ENCODE measurements at regions not wholly inside any gene's neighbourhood (a gene's known extent, or its start where the extent isn't known, plus 50 kb on each side); places are given as distances from the start of the nearest gene placed in this dataset.
"Not testable (repeated sequence)": the region's sequence is repeated elsewhere in the genome, so short reads cannot be mapped to it uniquely, and the experiment has no call there.

DNA sequence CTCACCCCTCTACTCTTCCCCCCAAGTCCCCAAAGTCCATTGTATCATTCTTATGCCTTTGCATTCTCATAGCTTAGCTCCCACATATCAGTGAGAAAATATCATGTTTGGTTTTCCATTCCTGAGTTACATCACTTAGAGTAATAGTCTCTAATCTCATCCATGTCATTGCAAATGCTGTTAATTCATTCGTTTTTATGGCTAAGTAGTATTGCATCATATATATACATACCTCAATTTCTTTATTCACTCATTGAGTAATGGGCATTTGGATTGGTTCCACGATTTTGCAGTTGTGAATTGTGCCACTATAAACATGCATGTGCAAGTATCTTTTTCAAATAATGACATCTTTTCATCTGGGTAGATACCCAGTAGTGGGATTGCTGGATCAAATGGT lies 596.3 kb upstream of the RBFOX1 start:
- DNase-seq (ENCODE audit: low read depth in 1 of 2, low spot score in 1 of 2), result not testable (repeated sequence)

DNA sequence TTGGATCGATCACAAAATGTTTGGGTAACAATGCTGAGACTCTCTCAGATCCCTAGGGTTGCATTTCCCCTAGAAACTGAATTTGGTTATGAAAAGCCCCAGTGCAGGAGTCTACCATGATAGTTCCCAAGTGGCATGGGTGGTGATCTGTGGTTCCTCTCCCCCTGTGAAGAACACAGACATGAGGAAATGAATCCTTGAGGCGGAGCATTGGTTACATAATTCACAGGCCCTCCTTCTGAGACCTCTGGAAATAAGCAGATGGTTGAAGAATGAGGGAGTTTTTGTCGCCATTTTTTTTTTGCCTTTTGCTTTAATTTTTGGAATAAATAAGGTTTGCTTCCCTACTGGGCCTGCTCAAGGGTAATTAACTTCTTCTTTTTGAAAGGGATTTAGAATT lies 597.0 kb upstream of the RBFOX1 start:
- DNase-seq (ENCODE audit: low read depth in 1 of 2, low spot score in 1 of 2), result no peak

DNA sequence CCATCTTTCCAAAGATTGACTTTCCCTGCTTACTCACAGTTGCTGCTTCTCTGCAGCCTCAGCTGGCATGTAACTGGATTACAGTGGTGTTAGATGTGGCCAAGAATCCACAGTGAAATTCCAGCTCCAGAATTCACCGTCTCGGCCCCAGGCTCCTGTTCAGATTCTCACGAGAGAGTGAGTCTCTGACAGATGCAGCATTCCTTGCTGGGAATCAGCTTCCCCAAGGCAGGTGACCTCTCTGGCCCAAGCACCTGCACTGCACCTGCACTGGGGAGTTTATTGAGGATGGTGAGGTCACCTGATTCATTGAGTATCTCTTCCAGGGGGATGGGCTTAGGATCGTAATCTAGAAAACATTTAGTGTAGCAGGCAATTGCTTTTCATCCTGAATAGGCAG lies 600.5 kb upstream of the RBFOX1 start:
- no peak for DNase-seq (ENCODE audit: low read depth in 1 of 2, low spot score in 1 of 2)

DNA sequence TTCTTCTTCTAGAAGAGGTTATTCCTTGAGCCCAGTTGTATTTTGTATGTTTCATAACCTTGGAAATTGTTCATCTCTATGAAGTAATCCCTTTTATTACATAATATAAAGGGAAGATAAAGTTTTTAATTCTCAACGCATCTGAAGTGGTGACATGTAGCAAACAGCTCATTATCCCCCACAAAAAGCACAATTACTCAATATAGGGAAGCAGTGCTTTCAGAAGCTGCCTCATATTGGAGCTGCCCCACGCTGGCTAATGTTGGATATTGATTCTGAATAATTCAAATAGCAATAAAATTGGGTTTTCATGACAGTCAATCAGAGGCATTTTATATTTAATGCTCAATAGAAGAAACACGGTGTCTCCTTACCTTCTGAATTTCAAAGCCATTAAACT lies 604.3 kb upstream of the RBFOX1 start:
- no peak for DNase-seq (ENCODE audit: low read depth in 1 of 2, low spot score in 1 of 2)

DNA sequence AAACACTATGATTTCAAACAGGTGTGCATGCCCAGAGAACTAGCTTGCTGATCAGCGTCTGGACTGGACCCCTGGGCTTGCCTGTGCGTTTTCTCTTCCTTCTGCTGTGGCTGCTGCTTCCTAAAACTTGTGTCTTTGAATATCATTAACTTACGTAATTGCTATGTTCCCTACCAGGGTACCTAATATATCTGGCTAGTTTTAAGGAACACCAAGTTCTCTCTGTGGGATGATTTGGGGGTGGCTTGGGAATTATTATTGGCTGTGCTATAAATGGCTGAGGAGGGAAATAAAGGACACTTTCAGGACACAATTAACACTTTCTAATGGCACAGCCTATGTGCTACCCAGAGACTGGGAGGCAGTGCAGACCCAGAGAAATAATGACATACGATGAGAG lies 606.0 kb upstream of the RBFOX1 start:
- no peak for DNase-seq (ENCODE audit: low read depth in 1 of 2, low spot score in 1 of 2)

DNA sequence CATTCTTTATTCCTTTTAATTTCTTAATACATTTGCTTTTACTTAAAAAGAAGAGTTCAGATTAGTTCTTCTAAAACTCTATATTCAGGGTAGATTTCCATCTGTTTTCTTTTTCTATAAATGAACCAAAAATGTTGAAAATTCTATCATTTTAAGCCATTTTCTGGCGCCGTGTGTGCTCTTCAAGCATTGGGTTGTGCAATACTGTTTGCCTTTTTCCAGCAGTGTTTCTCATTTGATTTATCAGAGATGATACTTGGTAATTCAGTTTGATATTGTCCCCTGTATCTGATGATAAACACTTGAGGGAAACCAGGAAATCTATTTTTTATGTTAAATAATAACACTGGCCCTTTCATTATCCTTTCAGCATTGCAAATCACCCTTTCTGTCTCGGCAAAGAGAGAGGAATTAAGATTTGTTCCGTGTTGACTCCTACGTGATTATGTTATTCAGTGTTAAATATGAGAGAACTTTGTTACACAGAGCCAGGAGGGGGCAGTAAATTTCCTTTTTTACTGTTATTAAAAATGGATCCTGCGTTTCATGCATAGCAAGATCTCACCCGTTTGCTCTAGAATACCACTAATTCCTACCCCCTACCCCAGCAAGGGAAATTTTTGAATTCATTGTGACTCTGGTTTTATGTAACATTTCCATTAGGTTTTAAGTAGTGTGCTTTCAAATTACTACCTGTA lies 606.9 kb upstream of the RBFOX1 start:
- DNase-seq (ENCODE audit: low read depth in 1 of 2, low spot score in 1 of 2), result no peak

DNA sequence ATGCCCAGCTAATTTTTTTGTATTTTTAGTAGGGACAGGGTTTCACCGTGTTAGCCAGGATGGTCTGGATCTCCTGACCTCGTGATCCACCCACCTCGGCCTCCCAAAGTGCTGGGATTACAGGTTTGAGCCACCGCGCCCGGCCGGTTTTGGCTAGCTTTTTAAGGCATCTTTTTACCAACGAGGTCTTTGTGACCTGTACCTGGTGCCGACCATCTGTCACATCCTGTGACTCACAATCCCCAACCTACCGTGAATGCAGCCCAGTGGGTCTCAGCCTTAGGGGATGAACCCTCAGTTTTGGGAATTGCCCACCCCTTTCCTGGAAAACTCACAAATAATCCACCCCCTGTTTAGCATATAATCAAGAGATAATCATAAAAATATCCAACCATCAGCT lies 607.4 kb upstream of the RBFOX1 start:
- not testable (repeated sequence) for DNase-seq (ENCODE audit: low read depth in 1 of 2, low spot score in 1 of 2)

DNA sequence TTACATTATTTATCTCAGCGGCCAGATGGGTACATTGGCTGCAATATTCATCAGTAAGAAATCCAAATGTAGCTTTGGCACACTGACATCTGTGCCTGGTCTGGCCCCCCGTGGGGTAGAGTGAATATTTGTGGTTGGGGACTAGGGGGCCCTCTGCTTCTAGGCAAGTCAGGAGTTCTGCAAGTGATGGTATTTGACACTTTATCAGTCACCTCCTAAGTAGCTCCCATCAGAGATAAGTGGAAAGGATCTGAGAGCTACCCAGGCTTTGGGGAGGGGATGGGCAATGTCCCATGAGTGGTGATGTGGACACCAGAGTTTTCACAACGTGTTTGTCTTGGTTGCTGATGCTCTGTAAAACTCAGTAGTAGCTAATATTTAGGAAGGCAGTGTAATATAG lies 609.9 kb upstream of the RBFOX1 start:
- no peak for DNase-seq (ENCODE audit: low read depth in 1 of 2, low spot score in 1 of 2)

DNA sequence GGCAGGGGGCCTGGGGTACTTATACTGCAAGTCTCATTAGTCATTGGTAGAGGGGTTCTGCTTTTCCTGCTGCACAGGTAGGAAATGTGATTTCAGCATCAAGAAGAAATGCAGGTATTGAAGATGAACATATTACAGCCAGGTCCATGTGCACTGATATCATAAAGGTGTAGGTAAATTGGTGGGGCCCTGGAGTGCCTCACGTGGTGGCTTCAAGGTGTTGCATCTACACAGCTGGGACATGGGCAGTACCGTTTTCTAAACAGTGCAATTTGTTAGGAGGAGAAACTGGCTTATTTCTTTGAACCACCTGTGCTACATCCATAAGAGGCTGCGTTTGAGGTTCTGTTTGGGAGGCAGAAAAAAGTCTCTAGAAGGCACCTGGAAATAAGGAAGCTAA lies 618.1 kb upstream of the RBFOX1 start:
- no peak for DNase-seq (ENCODE audit: low read depth in 1 of 2, low spot score in 1 of 2)

DNA sequence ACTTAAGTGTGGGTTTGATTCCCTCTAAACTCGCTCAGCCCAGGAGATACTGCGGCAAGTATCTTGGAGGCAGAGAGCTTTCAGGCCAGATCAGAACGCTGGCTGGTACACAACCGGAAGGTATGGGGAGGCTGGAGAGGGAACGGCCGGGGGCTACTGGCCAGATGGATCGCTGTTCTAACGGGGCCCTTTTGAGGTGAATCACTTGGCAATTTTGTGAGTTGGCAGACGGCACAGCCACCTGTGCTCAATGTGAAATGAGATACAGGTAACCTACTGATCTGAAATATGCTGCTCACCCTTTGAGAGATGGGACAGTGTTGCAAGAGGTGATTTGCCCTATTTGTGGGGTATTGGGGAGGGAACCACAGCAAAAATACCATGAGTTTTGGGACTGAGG lies 622.9 kb upstream of the RBFOX1 start:
- DNase-seq (ENCODE audit: low read depth in 1 of 2, low spot score in 1 of 2), result no peak

DNA sequence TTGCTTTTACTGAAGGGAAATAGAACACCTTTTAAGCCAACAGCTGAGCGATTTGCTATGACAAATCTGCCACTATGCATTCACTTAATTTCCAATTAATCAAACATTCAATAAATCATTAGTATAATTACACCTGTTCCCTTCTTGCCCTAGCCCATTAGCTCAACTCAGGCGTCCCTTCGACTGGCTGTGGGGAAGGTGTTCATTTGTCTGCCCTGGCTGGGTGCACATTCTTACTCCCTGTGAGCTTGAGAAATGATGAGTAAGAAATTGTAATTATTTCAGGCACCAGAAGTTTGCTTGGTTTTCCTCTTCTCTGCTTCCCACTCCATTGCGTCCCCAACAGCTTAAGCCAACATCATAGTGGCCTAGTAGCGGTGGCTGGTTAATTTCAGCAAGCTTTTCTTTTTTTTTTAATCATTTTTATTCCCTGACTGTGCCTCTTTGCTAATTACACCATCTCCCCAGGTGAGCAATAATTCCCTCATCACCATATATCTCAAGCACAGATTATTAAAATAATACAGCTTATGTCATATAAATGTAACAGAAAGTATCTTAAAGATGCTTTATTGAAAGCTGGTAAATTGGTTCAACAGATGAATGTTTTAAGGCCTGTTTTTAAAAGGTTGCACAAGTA lies 623.9 kb upstream of the RBFOX1 start:
- DNase-seq (ENCODE audit: low read depth in 1 of 2, low spot score in 1 of 2), result no peak

DNA sequence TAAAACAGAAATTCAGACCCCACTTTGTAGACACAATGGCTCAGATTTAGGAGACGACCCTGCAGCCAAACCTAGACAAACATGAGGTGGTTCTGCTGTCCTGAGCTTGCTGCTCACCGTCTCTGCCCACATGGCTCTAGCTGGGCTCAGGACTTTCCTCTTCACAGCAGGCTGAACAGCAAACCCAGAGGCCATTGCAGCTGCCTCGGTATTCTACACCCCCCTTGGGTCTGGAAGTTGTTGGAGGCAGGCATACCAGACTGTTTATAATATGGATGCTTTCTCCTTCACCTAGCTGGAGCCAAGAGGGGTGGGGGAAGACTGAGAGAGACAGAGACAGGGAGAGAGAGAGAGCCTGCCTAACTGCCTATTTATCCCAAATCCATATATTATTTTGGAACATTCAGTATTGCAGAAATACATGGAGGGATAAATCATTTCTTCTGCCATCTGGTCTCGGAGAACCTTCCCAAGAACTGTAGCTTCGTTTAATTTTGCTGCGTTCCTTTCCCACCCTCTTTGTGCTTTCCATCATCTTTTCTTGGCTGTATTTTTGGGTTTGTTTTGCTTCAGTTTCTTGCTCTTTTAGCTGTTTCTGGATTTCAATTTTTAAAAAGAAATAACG lies 628.2 kb upstream of the RBFOX1 start:
- no peak for DNase-seq (ENCODE audit: low read depth in 1 of 2, low spot score in 1 of 2)

DNA sequence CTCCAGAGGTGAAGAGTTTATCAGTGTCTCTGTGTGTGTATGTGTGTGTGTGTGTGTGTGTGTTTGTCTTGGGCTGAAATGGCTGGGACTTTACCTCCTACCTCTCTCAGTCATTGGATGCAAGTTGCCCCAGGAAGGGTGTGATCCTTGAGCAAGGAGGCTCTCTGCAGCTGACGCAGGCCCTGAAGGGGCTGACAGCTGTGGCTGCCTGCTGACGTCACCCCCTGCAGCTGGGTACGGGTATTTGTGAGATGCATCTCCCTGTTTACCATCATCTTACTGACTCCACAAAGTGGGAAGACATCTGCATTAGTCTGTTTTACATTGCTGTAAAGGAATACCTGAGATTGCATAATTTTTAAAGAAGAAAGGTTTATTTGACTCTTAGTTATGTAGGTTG lies 631.5 kb upstream of the RBFOX1 start:
- no peak for DNase-seq (ENCODE audit: low read depth in 1 of 2, low spot score in 1 of 2)

DNA sequence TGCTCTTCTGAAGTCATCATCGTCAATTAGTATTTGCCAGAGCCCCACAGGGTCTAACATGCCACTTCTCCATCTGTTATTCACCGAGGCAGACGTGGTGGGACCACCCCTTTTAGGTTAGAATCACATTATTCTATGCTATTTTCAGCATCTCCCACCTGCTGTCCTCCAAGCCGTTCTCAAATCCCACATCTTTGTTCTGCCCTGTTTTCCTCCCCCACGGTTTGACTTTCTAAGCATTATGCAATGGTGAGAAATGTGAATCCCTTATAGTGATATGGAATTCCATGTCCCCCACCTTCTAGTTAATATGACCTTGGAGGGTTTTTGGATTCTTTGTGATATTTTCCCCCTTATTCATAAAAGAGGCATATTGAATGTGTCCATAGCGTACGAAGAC lies 634.1 kb upstream of the RBFOX1 start:
- DNase-seq (ENCODE audit: low read depth in 1 of 2, low spot score in 1 of 2), result no peak

DNA sequence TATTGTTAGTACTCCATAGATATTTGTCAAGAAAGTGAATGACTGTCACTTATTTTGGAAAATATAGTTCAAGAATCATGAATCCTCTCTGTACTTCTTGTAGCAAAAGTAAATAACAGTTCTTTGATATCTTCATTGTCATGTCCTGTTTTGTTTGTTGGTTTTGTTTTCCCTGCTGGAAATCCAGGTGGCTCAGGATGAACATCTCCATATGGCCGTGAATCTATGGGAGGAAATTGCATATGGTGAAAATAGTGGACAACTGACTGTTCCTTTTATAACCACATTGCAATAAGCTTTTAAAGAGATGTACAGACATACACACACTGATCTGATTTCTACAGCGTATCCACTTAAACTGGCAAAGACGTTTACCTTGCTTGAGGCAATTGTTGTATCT lies 637.0 kb upstream of the RBFOX1 start:
- DNase-seq (ENCODE audit: low read depth in 1 of 2, low spot score in 1 of 2), result no peak

DNA sequence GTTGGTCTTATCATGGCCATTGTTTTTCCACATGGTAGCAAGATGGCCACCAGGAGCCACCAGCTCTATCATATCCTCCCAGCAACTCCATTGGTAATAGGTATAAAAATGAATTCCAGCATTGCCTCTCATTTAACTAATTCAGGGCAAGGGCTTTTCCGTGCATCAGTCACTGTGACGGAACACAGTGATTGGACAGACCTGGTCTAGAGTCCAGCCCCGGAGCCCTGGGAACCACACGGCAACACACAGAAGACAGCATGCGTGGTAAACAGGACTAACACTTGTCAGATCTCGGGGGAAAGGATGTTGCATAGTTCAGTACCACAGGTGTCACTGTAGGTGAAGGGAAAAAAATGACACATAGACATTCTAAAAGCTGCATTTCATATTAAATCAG lies 638.0 kb upstream of the RBFOX1 start:
- DNase-seq (ENCODE audit: low read depth in 1 of 2, low spot score in 1 of 2), result no peak

DNA sequence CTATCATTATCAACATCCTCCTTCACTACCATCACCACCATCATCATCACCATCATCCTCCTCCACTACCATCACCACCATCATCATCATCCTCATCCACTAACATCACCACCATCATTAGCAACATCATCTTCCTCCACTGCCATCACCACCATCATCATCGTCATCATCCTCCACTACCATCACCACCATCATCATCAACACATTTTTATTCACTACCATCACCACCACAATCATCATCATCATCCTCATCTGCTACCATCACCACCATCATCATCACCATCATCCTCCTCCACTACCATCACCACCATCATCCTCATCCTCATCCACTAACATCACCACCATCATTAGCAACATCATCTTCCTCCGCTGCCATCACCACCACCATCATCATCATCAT lies 639.2 kb upstream of the RBFOX1 start:
- not testable (repeated sequence) for DNase-seq (ENCODE audit: low read depth in 1 of 2, low spot score in 1 of 2)

DNA sequence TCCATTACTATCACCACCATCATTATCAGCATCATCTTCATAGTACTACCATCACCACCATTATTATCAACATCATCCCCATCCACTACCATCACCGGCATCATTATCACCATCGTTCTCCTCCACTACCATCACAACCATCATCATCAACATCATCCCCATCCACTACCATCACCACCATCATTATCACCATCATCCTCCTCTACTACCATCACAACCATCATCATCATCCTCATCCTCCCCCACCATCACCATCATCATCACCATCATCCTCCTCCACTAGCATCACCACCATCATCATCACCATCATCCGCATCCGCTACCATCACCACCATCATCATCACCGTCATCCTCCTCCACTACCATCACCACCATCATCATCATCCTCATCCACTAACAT lies 639.8 kb upstream of the RBFOX1 start:
- no peak for DNase-seq (ENCODE audit: low read depth in 1 of 2, low spot score in 1 of 2)

DNA sequence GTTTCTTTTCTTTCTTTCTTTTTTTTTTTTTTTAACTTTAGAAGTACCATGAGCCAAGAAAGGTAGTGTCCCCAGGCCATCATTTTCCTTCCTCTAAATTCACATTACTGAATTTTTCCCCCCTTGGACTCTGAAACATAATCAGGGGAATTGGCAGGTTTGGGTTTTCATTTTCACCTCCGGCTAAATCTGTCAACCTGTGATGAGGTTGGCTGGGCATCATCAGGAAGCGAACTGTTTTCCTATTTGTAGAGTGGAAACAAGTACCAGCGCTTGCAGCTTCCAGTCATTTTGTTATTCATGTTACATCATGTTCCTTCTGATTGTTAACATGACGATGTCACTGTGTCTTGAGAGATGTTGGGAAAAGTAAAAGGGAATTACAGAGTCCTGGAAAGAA lies 641.9 kb upstream of the RBFOX1 start:
- DNase-seq (ENCODE audit: low read depth in 1 of 2, low spot score in 1 of 2), result no peak

DNA sequence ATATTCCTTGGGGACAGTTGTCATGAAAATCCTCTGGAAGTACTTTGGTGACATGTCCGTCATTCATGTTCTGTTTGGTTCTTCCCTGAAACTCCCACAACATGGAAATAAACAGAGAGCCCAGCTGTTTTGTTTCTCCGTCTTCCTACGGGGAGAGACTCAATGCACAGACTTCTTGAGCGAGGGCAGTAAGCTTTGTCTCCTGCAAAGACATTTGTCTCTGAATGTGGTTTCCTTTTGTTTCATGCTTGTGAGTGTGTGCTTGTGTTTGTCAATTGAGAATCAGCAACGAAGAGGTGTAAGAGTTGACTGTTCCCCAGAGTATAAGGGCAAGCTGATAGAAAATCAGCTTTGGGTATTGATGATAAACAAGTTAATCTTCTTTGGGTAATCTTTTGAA lies 643.0 kb upstream of the RBFOX1 start:
- DNase-seq (ENCODE audit: low read depth in 1 of 2, low spot score in 1 of 2), result no peak

DNA sequence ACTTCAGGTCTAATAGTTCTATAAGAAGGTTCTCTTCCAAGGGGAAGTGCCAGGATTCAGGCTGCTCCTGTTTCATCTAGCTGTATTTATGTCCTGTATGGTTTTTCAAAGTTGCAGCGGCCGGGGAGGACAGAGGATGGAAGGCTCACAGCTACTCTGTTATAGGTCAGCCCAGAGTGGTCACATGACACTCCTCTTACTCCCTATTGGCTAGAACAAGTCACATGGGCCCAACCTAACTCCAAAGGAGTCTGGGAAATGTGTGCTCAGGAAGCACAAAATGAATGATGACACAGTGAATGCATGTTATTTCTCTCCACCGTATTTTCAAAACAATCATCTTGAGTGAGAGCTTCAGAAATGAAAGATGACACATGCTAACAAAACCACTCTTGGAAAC lies 645.1 kb upstream of the RBFOX1 start:
- DNase-seq (ENCODE audit: low read depth in 1 of 2, low spot score in 1 of 2), result no peak

DNA sequence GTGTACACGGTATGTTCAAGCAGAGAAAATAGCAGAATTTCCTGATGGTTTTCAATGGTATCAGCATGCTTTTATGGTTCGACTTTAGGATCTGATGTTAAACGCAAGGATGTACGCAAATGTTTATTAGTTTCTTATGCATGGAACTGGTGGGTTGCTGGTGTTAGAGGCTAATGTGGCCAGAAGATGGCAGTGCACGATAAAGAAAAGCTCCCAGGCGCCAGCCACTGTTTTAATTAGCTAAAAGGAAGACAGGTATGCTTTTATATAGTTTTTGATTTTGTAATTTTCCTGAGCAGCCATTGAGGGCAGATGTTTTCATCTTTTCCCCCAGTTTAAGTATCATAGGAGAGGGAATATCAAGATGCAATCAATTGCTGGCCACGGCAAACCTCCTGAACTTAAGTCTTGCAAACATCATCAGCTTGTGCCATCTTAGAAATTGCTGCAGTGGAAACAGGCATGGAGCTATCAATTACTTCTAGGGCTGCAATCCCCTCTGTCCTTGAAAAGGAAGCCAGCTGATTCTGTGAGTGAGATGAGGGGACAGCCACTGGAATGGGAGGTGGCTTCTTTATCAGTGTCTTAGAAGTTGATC lies 648.5 kb upstream of the RBFOX1 start:
- no peak for DNase-seq (ENCODE audit: low read depth in 1 of 2, low spot score in 1 of 2)

Measured in activated CD4-positive, alpha-beta T cell treated with anti-CD3 and anti-CD28 coated beads, Interleukin-2, amount 50 U/mL, for 24 hours (primary cell).